GM19463 (cell line): ENCODE measurements at regions not wholly inside any gene's neighbourhood (a gene's known extent, or its start where the extent isn't known, plus 50 kb on each side); places are given as distances from the start of the nearest gene placed in this dataset.

Experiments
- ATAC-seq: cut with Tn5 transposase; IDR thresholded peaks from one replicate; pipeline ENCODE4 v1.9.1; 2021; ENCODE audit warnings: mild to moderate bottlenecking, moderate library complexity; ENCODE audit not compliant: unreplicated experiment

GRCh38 chr10:29925771-29926692 is 133.4 kb downstream of the JCAD start:
- no peak for ATAC-seq

- ATAC-seq, result no peak
Measured at GRCh38 chr10:29924436-29924835, 134.9 kb downstream of the JCAD start.

- ATAC-seq, result no peak
Measured at GRCh38 chr10:29923416-29923965, 135.9 kb downstream of the JCAD start.

GRCh38 chr10:29922892-29923291 is 136.5 kb downstream of the JCAD start:
- no peak for ATAC-seq

- ATAC-seq, result no peak
Measured at GRCh38 chr10:29922226-29922625, 137.2 kb downstream of the JCAD start.

GRCh38 chr10:29921071-29921446 is 138.3 kb downstream of the JCAD start:
- no peak for ATAC-seq

GRCh38 chr10:29920408-29921070 is 138.8 kb downstream of the JCAD start:
- ATAC-seq, result no peak

- ATAC-seq, result no peak
Measured at GRCh38 chr10:29918623-29919400, 140.6 kb downstream of the JCAD start.

GRCh38 chr10:29917311-29917710 is 142.1 kb downstream of the JCAD start:
- no peak for ATAC-seq

GRCh38 chr10:29916669-29917068 is 142.7 kb downstream of the JCAD start:
- ATAC-seq, result no peak

GRCh38 chr10:29914986-29915785 is 144.2 kb downstream of the JCAD start:
- ATAC-seq, result no peak

- ATAC-seq, result no peak
Measured at GRCh38 chr10:29908962-29909361, 150.4 kb downstream of the JCAD start.

GRCh38 chr10:29900865-29901264 is 158.5 kb downstream of the JCAD start:
- ATAC-seq, result no peak

- no peak for ATAC-seq
Measured at GRCh38 chr10:29897999-29898716, 161.2 kb downstream of the JCAD start.

- no peak for ATAC-seq
Measured at GRCh38 chr10:29897430-29897829, 162.0 kb downstream of the JCAD start.

GRCh38 chr10:29896053-29896452 is 163.3 kb downstream of the JCAD start:
- ATAC-seq, result no peak

GRCh38 chr10:29895456-29895855 is 163.9 kb downstream of the JCAD start:
- ATAC-seq, result no peak

GRCh38 chr10:29888321-29888720 is 171.1 kb downstream of the JCAD start:
- no peak for ATAC-seq

- ATAC-seq, result no peak
Measured at GRCh38 chr10:29886299-29886698, 173.1 kb downstream of the JCAD start.

- ATAC-seq, result no peak
Measured at GRCh38 chr10:29883231-29883630, 176.2 kb downstream of the JCAD start.
